ENCODE measurements at regions not wholly inside any gene's neighbourhood (a gene's known extent, or its start where the extent isn't known, plus 50 kb on each side); places are given as distances from the start of the nearest gene placed in this dataset.

GRCh38 chr9:119793218-119793617 is 424.0 kb upstream of the BRINP1 start:
- TF ChIP-seq FOS (IDR thresholded peaks at IDR 0.05; ENCODE audit: borderline replicate concordance, insufficient read depth, low read length): no peak
- TF ChIP-seq MYC (IDR thresholded peaks at IDR 0.05; ENCODE audit: low read depth, low read length): no peak
- TF ChIP-seq MAX (IDR thresholded peaks at IDR 0.05; ENCODE audit: insufficient read depth, insufficient read length): no peak
- TF ChIP-seq EZH2 (IDR thresholded peaks at IDR 0.05; ENCODE audit: borderline replicate concordance, low read depth, low read length, severe bottlenecking): no peak
- no peak for TF ChIP-seq GATA2 (IDR thresholded peaks at IDR 0.05; ENCODE audit: insufficient read depth, insufficient read length, low read depth, low read length)
- TF ChIP-seq CTCF (IDR thresholded peaks at IDR 0.05; ENCODE audit: extremely low read depth in 1 of 2, insufficient read depth in 1 of 2, low read depth in 1 of 2, low read length in 2 of 2): no peak
- TF ChIP-seq POLR2A (IDR thresholded peaks at IDR 0.05; ENCODE audit: low read depth, low read length): no peak
- TF ChIP-seq POLR2AphosphoS5 (IDR thresholded peaks at IDR 0.05; ENCODE audit: insufficient read depth, low read depth, low read length): no peak
- TF ChIP-seq JUN (IDR thresholded peaks at IDR 0.05; ENCODE audit: borderline replicate concordance, insufficient read depth, insufficient read length, low read depth): no peak
- ChIA-PET CTCF (no interaction called here), POLR2A (no interaction called here)
- H3K27me3 ChIP-seq (ENCODE audit: control insufficient read depth in 2 of 2, insufficient read depth in 2 of 2, low read length in 2 of 2): no peaks in the 10 kb centered on the region
- no peaks in the 10 kb centered on the region for H3K79me2 ChIP-seq (ENCODE audit: control insufficient read depth, insufficient read depth, low read length)
- H4K20me1 ChIP-seq (replicated peaks; ENCODE audit: control insufficient read depth, extremely low read depth, insufficient read depth, low read length): no peaks in the 10 kb centered on the region
- H2AFZ ChIP-seq (ENCODE audit: low read depth, low read length): no peak overlapping the region
- peaks cover 6% of the 10 kb centered on the region for H3K9me3 ChIP-seq (replicated peaks; ENCODE audit: control insufficient read depth, insufficient read depth, low read length)
- intact Hi-C loops (cut with micrococcal nuclease): no loop called here
- no TSS peak for BruUV-seq (replicated peaks)
- no peaks in the 10 kb centered on the region for H3K9me1 ChIP-seq (replicated peaks; ENCODE audit: control insufficient read depth, extremely low read depth, insufficient read depth, low read length)
- FAIRE-seq (no peak), DNase-seq (ENCODE audit: low read depth, low spot score) (no peak)
- no peak overlapping the region for H3K4me2 ChIP-seq (ENCODE audit: insufficient read depth, low read length)
- no peak overlapping the region for H3K27ac ChIP-seq (ENCODE audit: insufficient read depth, low read depth, low read length)
- no peak overlapping the region for H3K9ac ChIP-seq (replicated peaks; ENCODE audit: extremely low read depth, insufficient read depth, low read length)
- H3K4me1 ChIP-seq (ENCODE audit: control insufficient read depth, extremely low read depth, insufficient read depth, low read length): no peaks in the 10 kb centered on the region
- no peaks in the 10 kb centered on the region for H3K36me3 ChIP-seq (ENCODE audit: control insufficient read depth in 2 of 2, extremely low read depth in 1 of 2, insufficient read depth in 2 of 2, low read length in 2 of 2)
- dilution Hi-C loops (cut with MboI; ENCODE audit: extremely low pct_ligation_motif_present, low sequenced_read_pairs): no loop called here
- H3K4me3 ChIP-seq (replicated peaks in 1 of 3; ENCODE audit: insufficient read depth in 1 of 3, low read depth in 1 of 3, low read length in 3 of 3): no peak overlapping the region

Data from endothelial cell of umbilical vein (primary cell).